Heart left ventricle (tissue), 13 donors: ENCODE measurements at regions not wholly inside any gene's neighbourhood (a gene's known extent, or its start where the extent isn't known, plus 50 kb on each side); places are given as distances from the start of the nearest gene placed in this dataset.

Source experiments
- POLR2A ChIP-seq, 2 donors: fragments of 450-650 bp; IDR thresholded peaks; one replicate each; pipeline ENCODE4 v1.6.1; 2017; ENCODE audit warnings: antibody characterized with exemption in 2 of 2, mild to moderate bottlenecking in 2 of 2, moderate library complexity in 2 of 2
- TF ChIP-seq, protein P1 (sequence below), 12 donors: fragments of 200-600 bp; sonication (generic) in 4 of 12; IDR thresholded peaks; one replicate each; pipeline versions ENCODE4 v1.5.0 to v1.8.0; 2018 to 2022; ENCODE audit warnings: antibody characterized with exemption in 12 of 12, mild to moderate bottlenecking in 5 of 12
- donor health status: ischemic (EF 13 %, LVEDD 7.1; RV severe dilation, severe dysfunction).
- donor health status: DM: no; HTN: yes; CAD: no.
- donor health status: DM: no; HTN: no; CAD: no.
- donor health status: ischemic (EF 25% LVEDD 6.9; RV normal size, moderate dysfunction).
- donor health status: ischemic (EF 25% LVEDD 5.7; RV mildly dilated, moderate dysfunction).
- donor health status: ischemic (EF 35%, LVEDD 5.7; RV mildly dilated, moderate dysfunction).
- donor health status: nonischemic (EF 11% LVEDD 7.7; RV severe dilation, severe dysfunction).
- donor health status: DM: yes; HTN: yes; CAD: no.
- donor health status: PGD.
- donor health status: ischemic (EF 29% LVEDD 5.4; RV normal size, mild dysfunction).
- donor health status: nonischemic (EF 23%, LVEDD 6.1; RV moderate dilation, normal function).

GRCh38 chr16:55988013-55988412 is 112.8 kb upstream of the CES5A start:
- TF ChIP-seq, protein P1, sequence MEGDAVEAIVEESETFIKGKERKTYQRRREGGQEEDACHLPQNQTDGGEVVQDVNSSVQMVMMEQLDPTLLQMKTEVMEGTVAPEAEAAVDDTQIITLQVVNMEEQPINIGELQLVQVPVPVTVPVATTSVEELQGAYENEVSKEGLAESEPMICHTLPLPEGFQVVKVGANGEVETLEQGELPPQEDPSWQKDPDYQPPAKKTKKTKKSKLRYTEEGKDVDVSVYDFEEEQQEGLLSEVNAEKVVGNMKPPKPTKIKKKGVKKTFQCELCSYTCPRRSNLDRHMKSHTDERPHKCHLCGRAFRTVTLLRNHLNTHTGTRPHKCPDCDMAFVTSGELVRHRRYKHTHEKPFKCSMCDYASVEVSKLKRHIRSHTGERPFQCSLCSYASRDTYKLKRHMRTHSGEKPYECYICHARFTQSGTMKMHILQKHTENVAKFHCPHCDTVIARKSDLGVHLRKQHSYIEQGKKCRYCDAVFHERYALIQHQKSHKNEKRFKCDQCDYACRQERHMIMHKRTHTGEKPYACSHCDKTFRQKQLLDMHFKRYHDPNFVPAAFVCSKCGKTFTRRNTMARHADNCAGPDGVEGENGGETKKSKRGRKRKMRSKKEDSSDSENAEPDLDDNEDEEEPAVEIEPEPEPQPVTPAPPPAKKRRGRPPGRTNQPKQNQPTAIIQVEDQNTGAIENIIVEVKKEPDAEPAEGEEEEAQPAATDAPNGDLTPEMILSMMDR (IDR thresholded peaks at IDR 0.05) = no peak
- TF ChIP-seq POLR2A (IDR thresholded peaks at IDR 0.05) = no peak
